Epithelial cell of esophagus (primary cell): ENCODE measurements at regions not wholly inside any gene's neighbourhood (a gene's known extent, or its start where the extent isn't known, plus 50 kb on each side); places are given as distances from the start of the nearest gene placed in this dataset.

Experiments
- DNase-seq: peaks from one replicate; pipeline ENCODE4 v3.0.0; 2010; ENCODE audit warnings: low read depth
- H3K4me3 ChIP-seq: 2 replicates; pipeline ENCODE4 v1.5.1; 2011; ENCODE audit warnings: mild to moderate bottlenecking, low read length, control low read depth
- CTCF ChIP-seq: IDR thresholded peaks from 2 replicates; pipeline ENCODE4 v1.5.1; 2011; ENCODE audit warnings: low read depth, mild to moderate bottlenecking, low read length, control low read depth, inconsistent platforms; ENCODE audit not compliant: insufficient read depth; ENCODE audit errors: missing control alignments

- no peak for TF ChIP-seq CTCF
Measured at GRCh38 chr13:34571716-34572115, 370.4 kb upstream of the NBEA start.

GRCh38 chr13:34577051-34577450 is 365.0 kb upstream of the NBEA start:
- peak; percentile 34 for DNase-seq
- TF ChIP-seq CTCF: no peak

More at GRCh38 chr13:34571716-34572115, 370.4 kb upstream of the NBEA start:
- H3K4me3 ChIP-seq: no peak overlapping the region
- DNase-seq: no peak

GRCh38 chr13:34578471-34578870 is 363.6 kb upstream of the NBEA start:
- peak; percentile 88 for DNase-seq
- TF ChIP-seq CTCF: no peak
- no peak overlapping the region for H3K4me3 ChIP-seq

More at GRCh38 chr13:34577051-34577450, 365.0 kb upstream of the NBEA start:
- no peak overlapping the region for H3K4me3 ChIP-seq

- DNase-seq: no peak
- TF ChIP-seq CTCF: no peak
- H3K4me3 ChIP-seq: no peak overlapping the region
Measured at GRCh38 chr13:34578917-34579316, 363.2 kb upstream of the NBEA start.

- no peak for TF ChIP-seq CTCF
- H3K4me3 ChIP-seq: no peak overlapping the region
- DNase-seq: no peak
Measured at GRCh38 chr13:34583181-34583580, 358.9 kb upstream of the NBEA start.

GRCh38 chr13:34587576-34587975 is 354.5 kb upstream of the NBEA start:
- DNase-seq: no peak
- no peak for TF ChIP-seq CTCF
- H3K4me3 ChIP-seq: no peak overlapping the region

- no peak overlapping the region for H3K4me3 ChIP-seq
- no peak for TF ChIP-seq CTCF
- no peak for DNase-seq
Measured at GRCh38 chr13:34588362-34588761, 353.7 kb upstream of the NBEA start.
